HepG2 (cell line): ENCODE measurements at regions not wholly inside any gene's neighbourhood (a gene's known extent, or its start where the extent isn't known, plus 50 kb on each side); places are given as distances from the start of the nearest gene placed in this dataset.

ENCODE experiments used
- ATAC-seq: fragments of 200-7000 bp; cut with Tn5 transposase; 3 replicates; pipeline ENCODE4 v1.9.1; 2020; ENCODE audit warnings: mild to moderate bottlenecking, moderate library complexity
- BruUV-seq: library from RNA; stranded (reverse); fragments of 400-500 nt; replicated peaks from 2 replicates; lab custom pipeline; 2021; lab: Mats Ljungman, UMichigan
- CTCF ChIA-PET: fragments of 300-600 bp; formaldehyde crosslinking; extraction: SDS; loops from one replicate; lab custom pipeline; 2021; ENCODE audit warnings: low total read pairs, inconsistent platforms, low intra/inter-chr PET ratio; lab: Yijun Ruan, JAX
- POLR2A ChIA-PET: fragments of 350-600 bp; sonication (Branson Sonifier 250); formaldehyde crosslinking; loops from one replicate; lab custom pipeline; 2020; ENCODE audit warnings: antibody characterized with exemption, inconsistent platforms; lab: Yijun Ruan, JAX
- DNase-seq: peaks from one replicate; pipeline ENCODE4 v3.0.0-alpha.2; 2015; ENCODE audit warnings: low spot score
- FAIRE-seq: peaks from 3 replicates; lab custom pipeline; 2011; peaks lifted over from hg19 to GRCh38; lab: Jason Lieb, UNC
- H2AFZ ChIP-seq: one replicate; pipeline ENCODE4 v1.6.1; 2011; ENCODE audit warnings: low read length, inconsistent platforms
- H3K27ac ChIP-seq: fragments of 300-600 bp; 3 replicates; pipeline ENCODE4 v1.8.0; 2011; ENCODE audit warnings: mixed run types, mild to moderate bottlenecking, mixed read lengths, low read length, inconsistent platforms; ENCODE audit not compliant: insufficient read depth; ENCODE audit errors: extremely low read length
- H3K27me3 ChIP-seq, 2 experiments: fragments of 200-600 bp in 1 of 2; 2 replicates in 1 of 2; 3 replicates in 1 of 2; pipeline versions ENCODE4 v1.6.0 to v1.8.0; 2011; ENCODE audit warnings: low read length in 2 of 2, mild to moderate bottlenecking in 2 of 2, moderate library complexity in 2 of 2, inconsistent platforms in 1 of 2; ENCODE audit not compliant: insufficient read depth in 2 of 2, control insufficient read depth in 1 of 2
- H3K36me3 ChIP-seq, 2 experiments: fragments of 200-600 bp in 1 of 2; replicated peaks in 1 of 2; 2 replicates in 1 of 2; 3 replicates in 1 of 2; pipeline versions ENCODE4 v1.5.1 to v1.8.0; 2011; ENCODE audit warnings: low read length in 2 of 2, inconsistent platforms in 1 of 2; ENCODE audit not compliant: insufficient read depth in 2 of 2, control insufficient read depth in 1 of 2
- H3K4me1 ChIP-seq: 2 replicates; pipeline ENCODE4 v1.5.1; 2012; ENCODE audit warnings: low read length, inconsistent platforms; ENCODE audit not compliant: insufficient read depth
- H3K4me2 ChIP-seq: 2 replicates; pipeline ENCODE4 v1.6.0; 2011; ENCODE audit warnings: low read depth, low read length, inconsistent platforms
- H3K4me3 ChIP-seq, 3 experiments: fragments of 200-600 bp in 1 of 3; sonication (generic), shearing (Covaris generic) in 1 of 3; replicated peaks in 1 of 3; 2 replicates each; pipeline ENCODE4 v1.5.1; 2011 to 2016; ENCODE audit warnings: low read length in 3 of 3, inconsistent platforms in 2 of 3, low read depth in 2 of 3, mild to moderate bottlenecking in 2 of 3, control low read depth in 1 of 3, mixed read lengths in 1 of 3; ENCODE audit not compliant: insufficient read depth in 1 of 3
- H3K79me2 ChIP-seq: one replicate; pipeline ENCODE4 v1.6.1; 2011; ENCODE audit warnings: low read length, inconsistent platforms; ENCODE audit not compliant: insufficient read depth
- H3K9ac ChIP-seq: 2 replicates; pipeline ENCODE4 v1.6.0; 2011; ENCODE audit warnings: mild to moderate bottlenecking, low read depth, low read length, inconsistent platforms; ENCODE audit not compliant: insufficient read depth
- H3K9me3 ChIP-seq: 2 replicates; pipeline ENCODE4 v1.5.1; 2012; ENCODE audit warnings: mild to moderate bottlenecking, low read length
- H4K20me1 ChIP-seq: 2 replicates; pipeline ENCODE4 v1.6.0; 2011; ENCODE audit warnings: inconsistent platforms, mild to moderate bottlenecking, low read length, moderate library complexity; ENCODE audit not compliant: insufficient read depth
- ATF6 ChIP-seq: sonication (generic); formaldehyde crosslinking; conservative IDR thresholded peaks from 2 replicates; pipeline ENCODE4 v1.4.0; 2020; ENCODE audit warnings: missing genetic modification reagents
- DNMT3B ChIP-seq: conservative IDR thresholded peaks from 2 replicates; pipeline ENCODE4 v1.6.1; 2016; ENCODE audit warnings: missing biosample characterization, control low read depth
- MAFK ChIP-seq, 2 experiments: IDR thresholded peaks in 1 of 2; conservative IDR thresholded peaks in 1 of 2; 2 replicates each; pipeline ENCODE4 v1.6.1; 2011; ENCODE audit warnings: improper control_type of control experiment in 2 of 2, low read length in 2 of 2
- NONO ChIP-seq, 2 experiments: fragments of 450-650 bp in 1 of 2; sonication (generic) in 1 of 2; formaldehyde crosslinking in 1 of 2; IDR thresholded peaks in 1 of 2; conservative IDR thresholded peaks in 1 of 2; 2 replicates each; pipeline versions ENCODE4 v1.6.1 to v1.8.0; 2017 to 2022; ENCODE audit warnings: mild to moderate bottlenecking in 1 of 2, missing genetic modification reagents in 1 of 2, moderate library complexity in 1 of 2
- ZFY ChIP-seq: sonication (generic); formaldehyde crosslinking; IDR thresholded peaks from 2 replicates; pipeline ENCODE4 v1.4.0; 2020; ENCODE audit warnings: missing genetic modification reagents
- ZNF530 ChIP-seq: sonication (generic); formaldehyde crosslinking; IDR thresholded peaks from 2 replicates; pipeline ENCODE4 v1.5.0; 2020; ENCODE audit warnings: low read depth, mild to moderate bottlenecking, missing genetic modification reagents
- ZNF792 ChIP-seq: IDR thresholded peaks from 2 replicates; pipeline ENCODE4 v1.6.1; 2016
- ZNF841 ChIP-seq: sonication (generic); formaldehyde crosslinking; IDR thresholded peaks from 2 replicates; pipeline ENCODE4 v1.8.1; 2023; ENCODE audit warnings: missing genetic modification reagents, borderline replicate concordance
- WGBS: methylation state at CpG from one replicate; pipeline ENCODE4 v1.1.6; 2017; ENCODE audit warnings: low lambda C conversion rate; 5-methylcytosine and 5-hydroxymethylcytosine counted together
- in situ Hi-C: cut with HindIII; loops from 2 replicates; pipeline ENCODE4 v1.10.0; 2017; ENCODE audit warnings: low pct_unique_long_range_greater_than_20kb; ENCODE audit not compliant: extremely low pct_ligation_motif_present
- intact Hi-C: fragments of 100-400 bp; cut with micrococcal nuclease; formaldehyde crosslinking; loops from one replicate; pipeline ENCODE4 v1.10.0; 2022; ENCODE audit not compliant: unreplicated experiment

DNA sequence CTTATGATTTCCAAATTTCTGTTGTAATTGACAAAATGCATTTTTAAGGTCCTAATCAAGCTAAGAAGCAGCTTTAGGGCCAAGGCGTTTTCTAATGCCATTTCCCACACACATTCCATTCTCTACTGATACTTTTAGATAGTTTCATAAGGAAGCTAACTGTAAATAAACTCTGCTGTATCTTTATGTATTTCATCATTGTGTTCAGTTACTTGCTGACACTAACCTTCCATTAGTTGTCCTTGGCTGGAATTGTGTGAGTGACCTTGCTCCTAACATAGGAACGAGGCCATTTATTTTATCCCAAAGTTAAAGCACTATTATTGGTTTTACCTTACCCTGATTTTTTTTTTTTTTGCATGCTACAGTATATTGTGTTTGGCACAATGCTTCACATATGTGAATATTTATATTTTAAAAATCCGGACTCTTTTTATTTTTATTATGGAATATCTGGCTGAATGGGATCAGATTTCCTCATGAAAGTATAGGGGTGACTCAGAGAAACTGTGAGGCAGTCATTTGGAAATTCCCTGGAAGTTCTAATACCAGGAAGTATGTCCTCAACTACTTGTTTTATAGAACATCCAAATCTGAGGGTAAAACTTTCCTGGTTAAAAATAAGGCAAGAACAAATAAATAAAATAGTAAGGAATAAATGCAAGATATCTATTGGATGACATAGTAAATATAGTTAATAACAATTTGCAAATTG, 62.7 kb upstream of the SORBS2 start (continued):
- TF ChIP-seq ZNF530 (no peak), NONO (IDR thresholded peaks at IDR 0.05) (no peak), NONO (CRISPR knock-in tag; conservative IDR thresholded peaks at IDR 0.05) (no peak), ATF6 (no peak), DNMT3B (CRISPR knock-in tag) (no peak), MAFK (conservative IDR thresholded peaks at IDR 0.05 in 1 of 2, IDR thresholded peaks at IDR 0.05 in 1 of 2; ENCODE audit: low read length in 2 of 2) (no peak)
- TF ChIP-seq, all 625 proteins: peak for 0

DNA sequence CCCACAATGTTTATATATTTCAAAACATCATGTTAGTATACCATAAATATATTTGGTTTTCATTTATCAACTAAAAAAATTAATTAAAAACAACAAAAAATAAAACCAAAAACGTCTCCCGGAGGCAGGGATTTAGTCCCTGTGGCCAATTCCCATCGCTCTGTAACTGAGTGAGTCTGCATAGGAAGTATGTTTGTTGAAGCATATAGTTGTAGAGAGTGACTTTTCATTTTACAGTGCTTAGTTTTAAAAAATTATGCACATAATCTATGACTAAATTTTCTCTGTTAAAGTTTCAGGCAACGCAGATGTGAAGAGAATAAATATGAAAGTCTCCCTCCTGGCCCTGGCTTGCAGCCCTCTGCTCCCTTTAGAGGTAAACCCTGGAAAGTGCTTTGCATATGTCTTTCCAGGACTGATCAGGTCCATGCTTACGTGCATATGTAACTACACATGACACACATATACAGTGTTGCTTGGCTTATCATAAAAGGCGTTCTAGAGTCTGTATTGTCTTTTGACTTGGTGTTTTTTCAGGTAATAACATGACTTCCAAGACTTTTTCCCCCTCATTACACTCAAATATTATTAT, 63.4 kb upstream of the SORBS2 start:
- ATAC-seq (no peak), FAIRE-seq (no peak), DNase-seq (no peak)
- ChIA-PET CTCF (no interaction called here), POLR2A (no interaction called here)
- peaks cover 0 to 4% of the 10 kb centered on the region in 2 experiments; a peak in 1 of 5 replicates for H3K27me3 ChIP-seq
- no peak overlapping the region for H3K9ac ChIP-seq
- no peaks in the 10 kb centered on the region for H4K20me1 ChIP-seq
- H3K79me2 ChIP-seq, result no peaks in the 10 kb centered on the region
- 71% methylated on average over 6 of the region's 6 CpGs for WGBS
- H3K4me1 ChIP-seq, result peaks cover 7% of the 10 kb centered on the region
- no peak for TF ChIP-seq ZFY (CRISPR knock-in tag)
- TF ChIP-seq ZNF792, result no peak
- no peak for TF ChIP-seq ZNF841 (CRISPR knock-in tag)
- no peaks in the 10 kb centered on the region for H3K9me3 ChIP-seq
- BruUV-seq, result no TSS peak
- H2AFZ ChIP-seq, result no peak overlapping the region
- in situ Hi-C loops, result no loop called here
- intact Hi-C loops, result no loop called here
- no peak overlapping the region for H3K27ac ChIP-seq
- H3K36me3 ChIP-seq, result no peaks in the 10 kb centered on the region
- H3K4me2 ChIP-seq, result no peak overlapping the region
- H3K4me3 ChIP-seq, result no peak overlapping the region
